H1 (cell line): ENCODE measurements at regions not wholly inside any gene's neighbourhood (a gene's known extent, or its start where the extent isn't known, plus 50 kb on each side); places are given as distances from the start of the nearest gene placed in this dataset.

ENCODE experiments used
- CEBPB ChIP-seq: IDR thresholded peaks from 2 replicates; pipeline ENCODE4 v1.6.1; 2012; ENCODE audit warnings: low read depth, low read length
- CHD7 ChIP-seq: fragments of 300-600 bp; sonication (generic); IDR thresholded peaks from 2 replicates; pipeline ENCODE4 v1.7.1; 2012; ENCODE audit warnings: low read length, moderate library complexity, mild to moderate bottlenecking, inconsistent platforms; ENCODE audit not compliant: insufficient replicate concordance
- GTF2F1 ChIP-seq: IDR thresholded peaks from 2 replicates; pipeline ENCODE4 v1.6.1; 2012; ENCODE audit warnings: low read depth, low read length, improper control_type of control experiment, borderline replicate concordance
- POLR2AphosphoS5 ChIP-seq: IDR thresholded peaks from 2 replicates; pipeline ENCODE4 v1.6.1; 2011; ENCODE audit warnings: low read depth, low read length
- RFX5 ChIP-seq: IDR thresholded peaks from 2 replicates; pipeline ENCODE4 v1.6.1; 2011; ENCODE audit warnings: low read depth, low read length, improper control_type of control experiment, borderline replicate concordance
- SIN3A ChIP-seq, 2 experiments: IDR thresholded peaks in 1 of 2; conservative IDR thresholded peaks in 1 of 2; 2 replicates each; pipeline ENCODE4 v1.6.1; 2011 to 2012; ENCODE audit warnings: low read length in 2 of 2, improper control_type of control experiment in 1 of 2, low read depth in 1 of 2, mild to moderate bottlenecking in 1 of 2
- SUZ12 ChIP-seq: fragments of 200-600 bp; sonication (generic); IDR thresholded peaks from 2 replicates; pipeline ENCODE4 v1.6.1; 2012; ENCODE audit warnings: mild to moderate bottlenecking, inconsistent platforms, low read length, moderate library complexity, mixed read lengths
- YY1 ChIP-seq: IDR thresholded peaks from 2 replicates; pipeline ENCODE4 v1.6.1; 2011; ENCODE audit warnings: low read depth, mild to moderate bottlenecking, low read length

- no peak for TF ChIP-seq CHD7
- no peak for TF ChIP-seq POLR2AphosphoS5
- no peak for TF ChIP-seq RFX5
- no peak for TF ChIP-seq CEBPB
- no peak for TF ChIP-seq GTF2F1
- TF ChIP-seq SUZ12, result no peak
- TF ChIP-seq YY1, result no peak
- no peak for TF ChIP-seq SIN3A (conservative IDR thresholded peaks at IDR 0.05 in 1 of 2, IDR thresholded peaks at IDR 0.05 in 1 of 2; ENCODE audit: low read depth in 1 of 2, low read length in 2 of 2)
These were observed 1165.6 kb upstream of the ZEB2 start (continued) for GRCh38 chr2:145685383-145686050.
